HepG2 (cell line): ENCODE measurements at regions not wholly inside any gene's neighbourhood (a gene's known extent, or its start where the extent isn't known, plus 50 kb on each side); places are given as distances from the start of the nearest gene placed in this dataset.

Source experiments
- AKAP8 ChIP-seq: sonication (generic); formaldehyde crosslinking; IDR thresholded peaks from 2 replicates; pipeline ENCODE4 v1.5.1; 2020; ENCODE audit warnings: mild to moderate bottlenecking, missing genetic modification reagents
- ARID4A ChIP-seq: sonication (generic); formaldehyde crosslinking; IDR thresholded peaks from 2 replicates; pipeline ENCODE4 v1.5.0; 2020; ENCODE audit warnings: mild to moderate bottlenecking, missing genetic modification reagents, borderline replicate concordance
- DMTF1 ChIP-seq: sonication (generic); formaldehyde crosslinking; IDR thresholded peaks from 2 replicates; pipeline ENCODE4 v1.4.0; 2020; ENCODE audit warnings: mild to moderate bottlenecking, missing genetic modification reagents
- HDAC6 ChIP-seq: fragments of 200-600 bp; sonication (generic); IDR thresholded peaks from 2 replicates; pipeline ENCODE4 v1.7.0; 2017; ENCODE audit warnings: mild to moderate bottlenecking, antibody characterized with exemption, low read length, low read depth
- MIXL1 ChIP-seq: IDR thresholded peaks from 2 replicates; pipeline ENCODE4 v1.6.1; 2016
- NONO ChIP-seq, 2 experiments: fragments of 450-650 bp in 1 of 2; sonication (generic) in 1 of 2; formaldehyde crosslinking in 1 of 2; IDR thresholded peaks in 1 of 2; conservative IDR thresholded peaks in 1 of 2; 2 replicates each; pipeline versions ENCODE4 v1.6.1 to v1.8.0; 2017 to 2022; ENCODE audit warnings: mild to moderate bottlenecking in 1 of 2, missing genetic modification reagents in 1 of 2, moderate library complexity in 1 of 2
- SAFB2 ChIP-seq: sonication (generic); formaldehyde crosslinking; IDR thresholded peaks from 2 replicates; pipeline ENCODE4 v1.5.1; 2020; ENCODE audit warnings: missing genetic modification reagents, low read depth, mild to moderate bottlenecking, borderline replicate concordance
- SRSF1 ChIP-seq: fragments of 200-400 bp; formaldehyde crosslinking; optimal IDR thresholded peaks from 2 replicates; pipeline ENCODE3; 2017; ENCODE audit warnings: mild to moderate bottlenecking, low read depth, low read length, moderate library complexity
- THAP9 ChIP-seq: sonication (generic); formaldehyde crosslinking; IDR thresholded peaks from 2 replicates; pipeline ENCODE4; 2020; ENCODE audit warnings: missing genetic modification reagents, mild to moderate bottlenecking, borderline replicate concordance
- ZNF12 ChIP-seq: sonication (generic); formaldehyde crosslinking; IDR thresholded peaks from 2 replicates; pipeline ENCODE4 v1.5.0; 2020; ENCODE audit warnings: missing genetic modification reagents
- ZNF180 ChIP-seq: sonication (generic); formaldehyde crosslinking; IDR thresholded peaks from 2 replicates; pipeline ENCODE4 v1.4.0; 2020; ENCODE audit warnings: low read depth, missing genetic modification reagents, borderline replicate concordance
- ZNF432 ChIP-seq: sonication (generic); formaldehyde crosslinking; IDR thresholded peaks from 2 replicates; pipeline ENCODE4 v1.5.0; 2020; ENCODE audit warnings: missing genetic modification reagents, mild to moderate bottlenecking, borderline replicate concordance
- ZNF543 ChIP-seq: sonication (generic); formaldehyde crosslinking; IDR thresholded peaks from 2 replicates; pipeline ENCODE4 v1.4.0; 2020; ENCODE audit warnings: mild to moderate bottlenecking, missing genetic modification reagents
- ZNF614 ChIP-seq: IDR thresholded peaks from 2 replicates; pipeline ENCODE4 v1.6.1; 2018; ENCODE audit warnings: missing biosample characterization, missing genetic modification reagents, inconsistent platforms, borderline replicate concordance
- ZNF780A ChIP-seq: sonication (generic); formaldehyde crosslinking; IDR thresholded peaks from 2 replicates; pipeline ENCODE4 v1.8.0; 2022; ENCODE audit warnings: mild to moderate bottlenecking, missing genetic modification reagents, moderate library complexity
- TF ChIP-seq, protein P1 (sequence below): sonication (generic); formaldehyde crosslinking; IDR thresholded peaks from 2 replicates; pipeline ENCODE4 v1.9.0; 2022; ENCODE audit warnings: low read depth, missing genetic modification reagents
- TF ChIP-seq, protein P2 (sequence below): sonication (generic); formaldehyde crosslinking; IDR thresholded peaks from 2 replicates; pipeline ENCODE4 v1.4.0; 2020; ENCODE audit warnings: mild to moderate bottlenecking, missing genetic modification reagents

DNA sequence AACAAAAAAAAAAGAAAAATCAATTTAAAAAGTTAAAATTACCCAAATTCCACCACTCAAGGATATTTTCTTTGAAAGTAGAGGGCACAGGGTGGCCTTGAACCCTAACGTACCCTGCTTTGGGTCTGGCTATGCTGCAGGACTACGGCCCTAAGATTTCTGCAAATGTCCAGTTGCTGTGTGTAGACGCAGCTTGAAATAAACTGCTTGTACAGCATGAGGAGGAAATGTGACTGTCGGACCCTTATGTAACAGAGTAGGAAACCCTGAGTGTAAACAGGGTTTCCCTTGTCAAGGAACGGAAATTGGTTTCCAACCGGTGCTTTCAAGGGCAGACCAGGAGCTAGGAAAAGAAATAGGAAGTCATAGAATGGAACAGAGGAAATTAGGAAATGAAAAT is 60.7 kb upstream of the SHLD1 start (continued):
- TF ChIP-seq DMTF1 (CRISPR knock-in tag) (no peak), HDAC6 (no peak), ZNF780A (no peak), ZNF12 (CRISPR knock-in tag) (no peak), SAFB2 (CRISPR knock-in tag) (no peak), NONO (IDR thresholded peaks at IDR 0.05) (no peak), NONO (CRISPR knock-in tag; conservative IDR thresholded peaks at IDR 0.05) (no peak), ZNF432 (no peak), ARID4A (CRISPR knock-in tag) (no peak; the same call in 1 of the 2 replicates), ZNF543 (CRISPR knock-in tag) (no peak), AKAP8 (CRISPR knock-in tag) (no peak), ZNF614 (CRISPR knock-in tag) (peak; percentile 75; the same call in 1 of the 2 replicates), MIXL1 (CRISPR knock-in tag) (peak; percentile 96), ZNF180 (CRISPR knock-in tag) (no peak), SRSF1 (no peak), THAP9 (CRISPR knock-in tag) (no peak)
- TF ChIP-seq, protein P1, sequence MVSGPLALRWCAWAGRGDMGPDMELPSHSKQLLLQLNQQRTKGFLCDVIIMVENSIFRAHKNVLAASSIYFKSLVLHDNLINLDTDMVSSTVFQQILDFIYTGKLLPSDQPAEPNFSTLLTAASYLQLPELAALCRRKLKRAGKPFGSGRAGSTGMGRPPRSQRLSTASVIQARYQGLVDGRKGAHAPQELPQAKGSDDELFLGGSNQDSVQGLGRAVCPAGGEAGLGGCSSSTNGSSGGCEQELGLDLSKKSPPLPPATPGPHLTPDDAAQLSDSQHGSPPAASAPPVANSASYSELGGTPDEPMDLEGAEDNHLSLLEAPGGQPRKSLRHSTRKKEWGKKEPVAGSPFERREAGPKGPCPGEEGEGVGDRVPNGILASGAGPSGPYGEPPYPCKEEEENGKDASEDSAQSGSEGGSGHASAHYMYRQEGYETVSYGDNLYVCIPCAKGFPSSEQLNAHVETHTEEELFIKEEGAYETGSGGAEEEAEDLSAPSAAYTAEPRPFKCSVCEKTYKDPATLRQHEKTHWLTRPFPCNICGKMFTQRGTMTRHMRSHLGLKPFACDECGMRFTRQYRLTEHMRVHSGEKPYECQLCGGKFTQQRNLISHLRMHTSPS (CRISPR knock-in tag) = no peak
- TF ChIP-seq, protein P2, sequence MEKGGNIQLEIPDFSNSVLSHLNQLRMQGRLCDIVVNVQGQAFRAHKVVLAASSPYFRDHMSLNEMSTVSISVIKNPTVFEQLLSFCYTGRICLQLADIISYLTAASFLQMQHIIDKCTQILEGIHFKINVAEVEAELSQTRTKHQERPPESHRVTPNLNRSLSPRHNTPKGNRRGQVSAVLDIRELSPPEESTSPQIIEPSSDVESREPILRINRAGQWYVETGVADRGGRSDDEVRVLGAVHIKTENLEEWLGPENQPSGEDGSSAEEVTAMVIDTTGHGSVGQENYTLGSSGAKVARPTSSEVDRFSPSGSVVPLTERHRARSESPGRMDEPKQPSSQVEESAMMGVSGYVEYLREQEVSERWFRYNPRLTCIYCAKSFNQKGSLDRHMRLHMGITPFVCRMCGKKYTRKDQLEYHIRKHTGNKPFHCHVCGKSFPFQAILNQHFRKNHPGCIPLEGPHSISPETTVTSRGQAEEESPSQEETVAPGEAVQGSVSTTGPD (CRISPR knock-in tag) = no peak
